ENCODE measurements at regions not wholly inside any gene's neighbourhood (a gene's known extent, or its start where the extent isn't known, plus 50 kb on each side); places are given as distances from the start of the nearest gene placed in this dataset.

DNA sequence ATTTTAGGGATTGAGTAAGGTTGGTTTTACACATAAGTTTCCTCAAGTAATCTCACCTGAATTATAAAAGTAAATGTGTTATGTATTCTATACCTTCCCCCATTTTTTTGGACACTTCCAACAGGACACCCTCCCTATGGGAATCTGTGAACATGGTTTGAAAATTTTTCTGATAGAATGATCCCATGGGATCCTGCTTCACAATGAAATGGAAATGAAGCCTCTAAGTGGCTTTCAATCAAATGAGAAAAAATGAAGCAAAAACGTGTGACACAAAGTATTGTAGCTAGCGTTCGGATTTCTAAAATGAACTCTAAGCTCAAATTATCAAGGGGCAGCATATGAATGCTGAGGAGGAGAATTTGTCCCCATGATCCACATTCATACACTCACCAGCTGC lies 1006.8 kb downstream of the ADGRL2 start:
- Histone ChIP-seq H3K36me3 (no peaks in the 10 kb centered on the region), H3K27me3 (no peaks in the 10 kb centered on the region), H3K9me3 (no peaks in the 10 kb centered on the region), H3K27ac (no peak overlapping the region), H3K4me3 (no peak overlapping the region), H3K4me1 (no peaks in the 10 kb centered on the region)
- 76 to 89% (median 87%) methylated on average over 3 of the region's 3 CpGs for WGBS, 5 donors
- DNase-seq: no peak
- TF ChIP-seq POLR2AphosphoS5 (IDR thresholded peaks at IDR 0.05) (no peak), POLR2A (IDR thresholded peaks at IDR 0.05) (no peak), EP300 (IDR thresholded peaks at IDR 0.05) (no peak)
- TF ChIP-seq, protein P1, sequence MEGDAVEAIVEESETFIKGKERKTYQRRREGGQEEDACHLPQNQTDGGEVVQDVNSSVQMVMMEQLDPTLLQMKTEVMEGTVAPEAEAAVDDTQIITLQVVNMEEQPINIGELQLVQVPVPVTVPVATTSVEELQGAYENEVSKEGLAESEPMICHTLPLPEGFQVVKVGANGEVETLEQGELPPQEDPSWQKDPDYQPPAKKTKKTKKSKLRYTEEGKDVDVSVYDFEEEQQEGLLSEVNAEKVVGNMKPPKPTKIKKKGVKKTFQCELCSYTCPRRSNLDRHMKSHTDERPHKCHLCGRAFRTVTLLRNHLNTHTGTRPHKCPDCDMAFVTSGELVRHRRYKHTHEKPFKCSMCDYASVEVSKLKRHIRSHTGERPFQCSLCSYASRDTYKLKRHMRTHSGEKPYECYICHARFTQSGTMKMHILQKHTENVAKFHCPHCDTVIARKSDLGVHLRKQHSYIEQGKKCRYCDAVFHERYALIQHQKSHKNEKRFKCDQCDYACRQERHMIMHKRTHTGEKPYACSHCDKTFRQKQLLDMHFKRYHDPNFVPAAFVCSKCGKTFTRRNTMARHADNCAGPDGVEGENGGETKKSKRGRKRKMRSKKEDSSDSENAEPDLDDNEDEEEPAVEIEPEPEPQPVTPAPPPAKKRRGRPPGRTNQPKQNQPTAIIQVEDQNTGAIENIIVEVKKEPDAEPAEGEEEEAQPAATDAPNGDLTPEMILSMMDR (IDR thresholded peaks at IDR 0.05): no peak
- intact Hi-C loops (cut with DNase I; ENCODE audit: low total_unique reads): no loop called here

- WGBS, 5 donors: 47 to 69% (median 64%) methylated on average over 3 of the region's 3 CpGs
- Histone ChIP-seq H3K27ac (no peak overlapping the region), H3K36me3 (no peaks in the 10 kb centered on the region), H3K27me3 (no peaks in the 10 kb centered on the region), H3K4me3 (no peak overlapping the region), H3K9me3 (no peaks in the 10 kb centered on the region), H3K4me1 (no peaks in the 10 kb centered on the region)
- TF ChIP-seq, protein P1 (IDR thresholded peaks at IDR 0.05): no peak
- TF ChIP-seq EP300 (IDR thresholded peaks at IDR 0.05): no peak
- TF ChIP-seq POLR2AphosphoS5 (IDR thresholded peaks at IDR 0.05): no peak
- TF ChIP-seq POLR2A (IDR thresholded peaks at IDR 0.05): no peak
- intact Hi-C loops (cut with DNase I; ENCODE audit: low total_unique reads): no loop called here
- DNase-seq: no peak
Measured at GRCh38 chr1:82806133-82806532, 1005.4 kb downstream of the ADGRL2 start.

GRCh38 chr1:82801176-82801575 lies 1000.4 kb downstream of the ADGRL2 start:
- WGBS, 5 donors: 82 to 92% (median 90%) methylated on average over 2 of the region's 2 CpGs
- no peak for TF ChIP-seq EP300 (IDR thresholded peaks at IDR 0.05)
- TF ChIP-seq, protein P1 (IDR thresholded peaks at IDR 0.05): no peak
- TF ChIP-seq POLR2AphosphoS5 (IDR thresholded peaks at IDR 0.05): no peak
- TF ChIP-seq POLR2A (IDR thresholded peaks at IDR 0.05): no peak
- Histone ChIP-seq H3K4me1 (no peaks in the 10 kb centered on the region), H3K27me3 (no peaks in the 10 kb centered on the region), H3K9me3 (peaks cover 0 to 7% (median 0%) of the 10 kb centered on the region in 4 donors), H3K27ac (no peak overlapping the region), H3K4me3 (no peak overlapping the region), H3K36me3 (no peaks in the 10 kb centered on the region)
- intact Hi-C loops (cut with DNase I; ENCODE audit: low total_unique reads): no loop called here
- DNase-seq: no peak

DNA sequence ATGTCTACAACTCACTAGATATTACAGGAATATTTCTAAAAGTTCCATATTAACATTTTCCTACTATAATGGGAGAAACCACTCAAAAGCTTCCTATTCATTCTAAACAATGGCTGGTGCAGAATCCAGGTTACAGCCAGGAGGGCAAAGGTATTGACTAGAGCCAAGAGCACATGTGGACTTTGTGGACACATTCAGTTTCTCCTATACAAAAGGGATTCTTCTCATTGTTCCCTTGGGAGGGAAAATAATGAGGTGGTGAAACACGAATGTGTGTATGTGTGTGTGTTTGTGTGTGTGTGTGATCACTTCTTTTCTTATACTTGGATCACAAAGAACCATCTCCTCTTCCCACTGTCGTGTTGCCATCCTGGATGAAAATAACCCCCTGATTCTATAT lies 1000.0 kb downstream of the ADGRL2 start:
- TF ChIP-seq, protein P1 (IDR thresholded peaks at IDR 0.05): no peak
- TF ChIP-seq POLR2A (IDR thresholded peaks at IDR 0.05): no peak
- 64 to 83% (median 75%) methylated on average over 2 of the region's 2 CpGs for WGBS, 5 donors
- DNase-seq: no peak
- H3K27ac ChIP-seq: no peak overlapping the region
- no peaks in the 10 kb centered on the region for H3K4me1 ChIP-seq
- H3K9me3 ChIP-seq: peaks cover 0 to 7% (median 0%) of the 10 kb centered on the region in 4 donors
- no peaks in the 10 kb centered on the region for H3K36me3 ChIP-seq
- no peaks in the 10 kb centered on the region for H3K27me3 ChIP-seq
- no peak overlapping the region for H3K4me3 ChIP-seq
- intact Hi-C loops (cut with DNase I; ENCODE audit: low total_unique reads): no loop called here

Data from stomach (tissue), 8 donors.